ENCODE measurements at regions not wholly inside any gene's neighbourhood (a gene's known extent, or its start where the extent isn't known, plus 50 kb on each side); places are given as distances from the start of the nearest gene placed in this dataset.
"Not testable (repeated sequence)": the region's sequence is repeated elsewhere in the genome, so short reads cannot be mapped to it uniquely, and the experiment has no call there.

GRCh38 chr2:88896971-88897370 lies 205.5 kb downstream of the RPIA start:
- Mint-ChIP-seq H3K36me3 (ENCODE audit: low read depth) (no peaks in the 10 kb centered on the region), H3K27me3 (ENCODE audit: low read depth, poor library complexity) (no peaks in the 10 kb centered on the region), H3K4me1 (no peaks in the 10 kb centered on the region), H3K9me3 (peaks cover 56% of the 10 kb centered on the region), H3K27ac (no peak overlapping the region), H3K4me3 (no peak overlapping the region)
- no peak for TF ChIP-seq CTCF (IDR thresholded peaks at IDR 0.05)
- no peak for DNase-seq

- TF ChIP-seq CTCF (IDR thresholded peaks at IDR 0.05), result no peak
- H3K36me3 Mint-ChIP-seq (ENCODE audit: low read depth), result no peaks in the 10 kb centered on the region
- H3K9me3 Mint-ChIP-seq, result peaks cover 51% of the 10 kb centered on the region
- H3K4me3 Mint-ChIP-seq, result no peak overlapping the region
- no peaks in the 10 kb centered on the region for H3K27me3 Mint-ChIP-seq (ENCODE audit: low read depth, poor library complexity)
- no peak for DNase-seq
- H3K4me1 Mint-ChIP-seq, result no peaks in the 10 kb centered on the region
- no peak overlapping the region for H3K27ac Mint-ChIP-seq
Measured at GRCh38 chr2:88897715-88898114, 206.2 kb downstream of the RPIA start.

GRCh38 chr2:88903749-88904353 lies 212.4 kb downstream of the RPIA start:
- no peak for TF ChIP-seq CTCF (IDR thresholded peaks at IDR 0.05)
- Mint-ChIP-seq H3K4me3 (no peak overlapping the region), H3K27ac (no peak overlapping the region), H3K4me1 (no peaks in the 10 kb centered on the region), H3K27me3 (ENCODE audit: low read depth, poor library complexity) (no peaks in the 10 kb centered on the region), H3K36me3 (ENCODE audit: low read depth) (no peaks in the 10 kb centered on the region), H3K9me3 (peaks cover 65% of the 10 kb centered on the region)
- no peak for DNase-seq

- peaks cover 81% of the 10 kb centered on the region for H3K9me3 Mint-ChIP-seq
- no peak for TF ChIP-seq CTCF (IDR thresholded peaks at IDR 0.05)
- no peaks in the 10 kb centered on the region for H3K27me3 Mint-ChIP-seq (ENCODE audit: low read depth, poor library complexity)
- H3K36me3 Mint-ChIP-seq (ENCODE audit: low read depth), result no peaks in the 10 kb centered on the region
- H3K4me3 Mint-ChIP-seq, result no peak overlapping the region
- DNase-seq, result no peak
- H3K27ac Mint-ChIP-seq, result no peak overlapping the region
- H3K4me1 Mint-ChIP-seq, result no peaks in the 10 kb centered on the region
Measured at GRCh38 chr2:88913280-88913679, 221.8 kb downstream of the RPIA start.

- H3K4me1 Mint-ChIP-seq, result no peaks in the 10 kb centered on the region
- H3K36me3 Mint-ChIP-seq (ENCODE audit: low read depth), result no peaks in the 10 kb centered on the region
- H3K9me3 Mint-ChIP-seq, result peaks cover 85% of the 10 kb centered on the region
- no peak for DNase-seq
- H3K4me3 Mint-ChIP-seq, result no peak overlapping the region
- no peak overlapping the region for H3K27ac Mint-ChIP-seq
- H3K27me3 Mint-ChIP-seq (ENCODE audit: low read depth, poor library complexity), result no peaks in the 10 kb centered on the region
- TF ChIP-seq CTCF (IDR thresholded peaks at IDR 0.05), result no peak
Measured at GRCh38 chr2:88919087-88919738, 227.7 kb downstream of the RPIA start.

GRCh38 chr2:88920399-88920798 lies 228.9 kb downstream of the RPIA start:
- not testable (repeated sequence) for H3K36me3 Mint-ChIP-seq (ENCODE audit: low read depth); H3K27me3 Mint-ChIP-seq (ENCODE audit: low read depth, poor library complexity); H3K27ac Mint-ChIP-seq; H3K4me1 Mint-ChIP-seq; H3K4me3 Mint-ChIP-seq; DNase-seq
- H3K9me3 Mint-ChIP-seq, result peaks cover 86% of the 10 kb centered on the region
